Activated B cell treated with CpG ODN at 0.5 μM for 24 hours (primary cell): ENCODE measurements at regions not wholly inside any gene's neighbourhood (a gene's known extent, or its start where the extent isn't known, plus 50 kb on each side); places are given as distances from the start of the nearest gene placed in this dataset.

Experiments
- ATAC-seq: fragments of 200-7000 bp; cut with Tn5 transposase; one replicate; pipeline ENCODE4 v1.10.0; 2021; ENCODE audit warnings: low read depth, mild to moderate bottlenecking, moderate library complexity
- CTCF ChIA-PET: fragments of 350-600 bp; sonication (Branson Sonifier 250); formaldehyde crosslinking; loops from one replicate; lab custom pipeline; 2021; ENCODE audit warnings: antibody characterized with exemption; lab: Charles Lee
- POLR2A ChIA-PET: fragments of 350-600 bp; sonication (Branson Sonifier 250); formaldehyde crosslinking; loops from one replicate; lab custom pipeline; 2021; ENCODE audit warnings: antibody characterized with exemption; lab: Charles Lee
- DNase-seq: peaks from one replicate; pipeline ENCODE4 v3.0.0; 2022
- H3K27ac Mint-ChIP-seq: one replicate; pipeline ENCODE4 v1.8.0; 2020; ENCODE audit warnings: mixed read lengths
- H3K27me3 Mint-ChIP-seq: one replicate; pipeline ENCODE4 v1.8.0; 2021; ENCODE audit warnings: mixed read lengths
- H3K36me3 Mint-ChIP-seq: one replicate; pipeline ENCODE4 v1.8.0; 2021; ENCODE audit warnings: low read depth, mixed read lengths
- H3K4me1 Mint-ChIP-seq: one replicate; pipeline ENCODE4 v1.8.0; 2021; ENCODE audit warnings: mixed read lengths
- H3K4me3 Mint-ChIP-seq: one replicate; pipeline ENCODE4 v1.8.0; 2020; ENCODE audit warnings: mild to moderate bottlenecking, mixed read lengths
- H3K9me3 Mint-ChIP-seq: one replicate; pipeline ENCODE4 v1.8.0; 2020; ENCODE audit warnings: mixed read lengths
- intact Hi-C: fragments of 100-400 bp; cut with micrococcal nuclease; formaldehyde crosslinking; loops from one replicate; pipeline ENCODE4 v1.15.1; 2024
- TF ChIP-seq, protein P1 (sequence below): fragments of 200-600 bp; IDR thresholded peaks from one replicate; pipeline ENCODE4 v1.8.0; 2022; ENCODE audit warnings: antibody characterized with exemption, mild to moderate bottlenecking

- Mint-ChIP-seq H3K4me1 (peaks cover 10% of the 10 kb centered on the region), H3K27ac (peak overlapping the region; percentile 37), H3K27me3 (peaks cover 6% of the 10 kb centered on the region), H3K4me3 (peak overlapping the region; percentile 8), H3K36me3 (peaks cover 8% of the 10 kb centered on the region), H3K9me3 (peaks cover 9% of the 10 kb centered on the region)
- TF ChIP-seq, protein P1, sequence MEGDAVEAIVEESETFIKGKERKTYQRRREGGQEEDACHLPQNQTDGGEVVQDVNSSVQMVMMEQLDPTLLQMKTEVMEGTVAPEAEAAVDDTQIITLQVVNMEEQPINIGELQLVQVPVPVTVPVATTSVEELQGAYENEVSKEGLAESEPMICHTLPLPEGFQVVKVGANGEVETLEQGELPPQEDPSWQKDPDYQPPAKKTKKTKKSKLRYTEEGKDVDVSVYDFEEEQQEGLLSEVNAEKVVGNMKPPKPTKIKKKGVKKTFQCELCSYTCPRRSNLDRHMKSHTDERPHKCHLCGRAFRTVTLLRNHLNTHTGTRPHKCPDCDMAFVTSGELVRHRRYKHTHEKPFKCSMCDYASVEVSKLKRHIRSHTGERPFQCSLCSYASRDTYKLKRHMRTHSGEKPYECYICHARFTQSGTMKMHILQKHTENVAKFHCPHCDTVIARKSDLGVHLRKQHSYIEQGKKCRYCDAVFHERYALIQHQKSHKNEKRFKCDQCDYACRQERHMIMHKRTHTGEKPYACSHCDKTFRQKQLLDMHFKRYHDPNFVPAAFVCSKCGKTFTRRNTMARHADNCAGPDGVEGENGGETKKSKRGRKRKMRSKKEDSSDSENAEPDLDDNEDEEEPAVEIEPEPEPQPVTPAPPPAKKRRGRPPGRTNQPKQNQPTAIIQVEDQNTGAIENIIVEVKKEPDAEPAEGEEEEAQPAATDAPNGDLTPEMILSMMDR: no peak
- CTCF ChIA-PET: no interaction called here
- intact Hi-C loops: no loop called here
- ATAC-seq: peak; percentile 28
- POLR2A ChIA-PET: interaction anchor here (0.6 kb wide), 1 partner anchor 82 kb away, joined by 3 read pairs; no protein-coding TSS in a partner anchor
- DNase-seq: no peak
Observed at GRCh38 chr2:74756356-74756890, 77.5 kb upstream of the HK2 start.

DNA sequence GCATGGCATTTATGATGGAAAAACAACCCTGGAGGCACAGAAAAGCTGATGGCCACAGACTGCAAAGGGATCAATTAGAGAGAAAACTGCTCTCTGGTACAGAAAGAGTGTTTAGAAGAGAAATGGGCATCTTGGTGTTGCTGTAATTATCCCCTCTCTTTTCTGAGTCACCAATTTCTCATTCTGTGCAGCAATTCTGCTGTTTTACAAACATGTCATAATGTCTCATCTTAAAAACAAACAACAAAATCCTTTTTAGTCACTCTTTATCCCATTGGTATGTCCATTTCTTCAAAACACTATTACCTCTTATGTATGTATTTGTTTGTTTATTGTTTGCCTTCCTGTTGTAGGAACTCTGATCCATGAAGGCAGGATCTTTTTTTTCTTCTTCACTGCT is 73.9 kb upstream of the HK2 start:
- ChIA-PET POLR2A (no interaction called here), CTCF (no interaction called here)
- intact Hi-C loops: no loop called here
- no peak for ATAC-seq
- TF ChIP-seq, protein P1: no peak
- no peak for DNase-seq
- H3K27me3 Mint-ChIP-seq: peaks cover 3% of the 10 kb centered on the region
- H3K36me3 Mint-ChIP-seq: peaks cover 8% of the 10 kb centered on the region
- no peak overlapping the region for H3K27ac Mint-ChIP-seq
- H3K4me1 Mint-ChIP-seq: peaks cover 12% of the 10 kb centered on the region
- H3K9me3 Mint-ChIP-seq: peaks cover 9% of the 10 kb centered on the region
- H3K4me3 Mint-ChIP-seq: no peak overlapping the region

- ChIA-PET CTCF (interaction anchor here (0.6 kb wide), 1 partner anchor 47 kb away, joined by 4 read pairs; no protein-coding TSS in a partner anchor), POLR2A (no interaction called here)
- TF ChIP-seq, protein P1: no peak
- Mint-ChIP-seq H3K4me3 (no peak overlapping the region), H3K4me1 (peaks cover 8% of the 10 kb centered on the region), H3K27ac (no peak overlapping the region), H3K9me3 (peaks cover 9% of the 10 kb centered on the region), H3K36me3 (peaks cover 8% of the 10 kb centered on the region), H3K27me3 (peaks cover 5% of the 10 kb centered on the region)
- no peak for ATAC-seq
- no peak for DNase-seq
- intact Hi-C loops: no loop called here
Observed at GRCh38 chr2:74760875-74761630, 72.9 kb upstream of the HK2 start.

DNA sequence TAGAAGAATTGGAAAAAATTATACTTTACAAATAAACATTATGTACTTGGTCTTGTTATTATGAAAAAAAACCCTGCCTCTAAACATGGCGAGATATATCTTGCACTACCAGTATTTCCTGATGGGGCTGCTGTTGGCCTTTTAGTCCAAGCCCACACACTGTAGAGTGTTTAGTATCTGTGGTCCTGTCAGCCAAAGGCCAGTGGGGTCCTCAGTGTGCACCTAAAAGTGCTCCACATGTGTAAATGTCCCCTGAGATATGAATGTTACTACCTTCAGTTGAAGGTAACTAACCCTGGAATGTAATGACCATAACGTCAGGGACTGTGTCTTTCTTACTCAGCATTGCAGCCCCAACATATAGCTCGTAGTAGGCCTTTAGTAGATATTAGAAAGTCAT is 71.1 kb upstream of the HK2 start:
- Mint-ChIP-seq H3K9me3 (peaks cover 2% of the 10 kb centered on the region), H3K4me3 (no peak overlapping the region), H3K36me3 (peaks cover 2% of the 10 kb centered on the region), H3K27ac (no peak overlapping the region), H3K27me3 (peaks cover 8% of the 10 kb centered on the region), H3K4me1 (peaks cover 2% of the 10 kb centered on the region)
- ATAC-seq (no peak), DNase-seq (no peak)
- POLR2A ChIA-PET: no interaction called here
- CTCF ChIA-PET: interaction anchor here (1.1 kb wide), 1 partner anchor 115 kb away, joined by 3 read pairs; no protein-coding TSS in a partner anchor
- intact Hi-C loops: no loop called here
- TF ChIP-seq, protein P1: no peak

GRCh38 chr2:74763962-74764428 is 69.9 kb upstream of the HK2 start:
- POLR2A ChIA-PET: no interaction called here
- H3K27me3 Mint-ChIP-seq: peaks cover 8% of the 10 kb centered on the region
- no peaks in the 10 kb centered on the region for H3K9me3 Mint-ChIP-seq
- no peak overlapping the region for H3K27ac Mint-ChIP-seq
- intact Hi-C loops: no loop called here
- ATAC-seq (no peak), DNase-seq (no peak)
- no peak overlapping the region for H3K4me3 Mint-ChIP-seq
- CTCF ChIA-PET: interaction anchor here (1.1 kb wide), 1 partner anchor 113 kb away, joined by 3 read pairs; no protein-coding TSS in a partner anchor
- H3K4me1 Mint-ChIP-seq: peaks cover 2% of the 10 kb centered on the region
- no peaks in the 10 kb centered on the region for H3K36me3 Mint-ChIP-seq
- TF ChIP-seq, protein P1: no peak
